MCF 10A (cell line): ENCODE measurements at regions not wholly inside any gene's neighbourhood (a gene's known extent, or its start where the extent isn't known, plus 50 kb on each side); places are given as distances from the start of the nearest gene placed in this dataset.

Experiments
- BruUV-seq: library from RNA; stranded (reverse); fragments of 400-500 nt; replicated peaks from 2 replicates; lab custom pipeline; 2021; lab: Mats Ljungman, UMichigan
- CTCF ChIA-PET: fragments of 300-600 bp; sonication (Branson Sonifier 250); formaldehyde crosslinking; extraction: SDS; loops from one replicate; lab custom pipeline; 2021; ENCODE audit warnings: antibody characterized with exemption, inconsistent platforms; lab: Yijun Ruan, JAX
- POLR2A ChIA-PET: fragments of 300-600, 350-650 bp; sonication (Branson Sonifier 250); formaldehyde crosslinking; extraction: SDS; loops from one replicate; lab custom pipeline; 2020; ENCODE audit warnings: antibody characterized with exemption, inconsistent platforms; lab: Yijun Ruan, JAX
- DNase-seq: peaks from one replicate; pipeline ENCODE4 v3.0.0-alpha.2; 2018; ENCODE audit not compliant: unreplicated experiment
- H3K27ac Mint-ChIP-seq: one replicate; pipeline ENCODE4 v1.8.0; 2022; ENCODE audit warnings: mild to moderate bottlenecking, low read depth, mixed read lengths; ENCODE audit not compliant: unreplicated experiment
- H3K27me3 Mint-ChIP-seq: one replicate; pipeline ENCODE4 v1.8.0; 2022; ENCODE audit warnings: mixed read lengths; ENCODE audit not compliant: insufficient read depth, unreplicated experiment
- H3K36me3 Mint-ChIP-seq: one replicate; pipeline ENCODE4 v1.8.0; 2022; ENCODE audit warnings: mild to moderate bottlenecking, moderate library complexity, mixed read lengths; ENCODE audit not compliant: insufficient read depth, unreplicated experiment
- H3K4me1 Mint-ChIP-seq: one replicate; pipeline ENCODE4 v1.8.0; 2022; ENCODE audit warnings: mixed read lengths; ENCODE audit not compliant: insufficient read depth, unreplicated experiment
- H3K4me3 Mint-ChIP-seq: one replicate; pipeline ENCODE4 v1.8.0; 2022; ENCODE audit warnings: mild to moderate bottlenecking, moderate library complexity, mixed read lengths; ENCODE audit not compliant: unreplicated experiment
- H3K9me3 Mint-ChIP-seq: one replicate; pipeline ENCODE4 v1.8.0; 2022; ENCODE audit warnings: mixed read lengths; ENCODE audit not compliant: unreplicated experiment
- CTCF ChIP-seq: fragments of 200-600 bp; IDR thresholded peaks from one replicate; pipeline ENCODE4 v1.8.0; 2022; ENCODE audit warnings: antibody characterized with exemption, mild to moderate bottlenecking; ENCODE audit not compliant: unreplicated experiment
- intact Hi-C: fragments of 100-400 bp; cut with micrococcal nuclease; formaldehyde crosslinking; loops from 2 replicates; pipeline ENCODE4 v1.14.1; 2022

GRCh38 chr4:125677665-125678307, 363.0 kb downstream of the FAT4 start:
- DNase-seq, result no peak
- CTCF ChIA-PET, result interaction anchor here (0.7 kb wide), 1 partner anchor 39 kb away, joined by 5 read pairs; no protein-coding TSS in a partner anchor
- Mint-ChIP-seq H3K27ac (no peak overlapping the region), H3K27me3 (no peaks in the 10 kb centered on the region), H3K36me3 (no peaks in the 10 kb centered on the region), H3K9me3 (no peaks in the 10 kb centered on the region), H3K4me3 (no peak overlapping the region), H3K4me1 (no peaks in the 10 kb centered on the region)
- POLR2A ChIA-PET, result interaction anchor here (0.6 kb wide), 1 partner anchor 551 kb away, joined by 3 read pairs; no protein-coding TSS in a partner anchor
- intact Hi-C loops, result no loop called here
- BruUV-seq, result no TSS peak
- TF ChIP-seq CTCF, result no peak

DNA sequence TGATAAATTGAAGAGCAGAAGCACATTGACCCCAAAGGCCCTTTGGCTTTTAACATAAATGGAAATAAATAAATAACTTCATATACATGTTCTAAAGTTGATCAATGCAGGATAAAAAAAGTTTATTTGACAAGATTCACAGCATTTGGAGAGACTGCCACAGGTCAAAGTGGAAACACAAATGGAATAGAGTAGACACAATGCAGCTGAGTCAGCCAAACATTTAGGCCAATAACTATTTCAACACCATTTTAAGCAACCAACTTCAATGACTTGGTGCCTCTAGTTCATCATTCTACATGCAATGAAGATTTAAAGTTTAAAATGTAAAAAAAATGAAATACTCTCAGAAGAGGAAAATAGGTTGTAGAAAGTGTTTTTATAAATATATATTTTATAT, 365.2 kb downstream of the FAT4 start:
- POLR2A ChIA-PET, result no interaction called here
- Mint-ChIP-seq H3K9me3 (no peaks in the 10 kb centered on the region), H3K27ac (no peak overlapping the region), H3K36me3 (no peaks in the 10 kb centered on the region), H3K27me3 (no peaks in the 10 kb centered on the region), H3K4me3 (no peak overlapping the region), H3K4me1 (no peaks in the 10 kb centered on the region)
- no peak for TF ChIP-seq CTCF
- no TSS peak for BruUV-seq
- DNase-seq, result no peak
- CTCF ChIA-PET, result no interaction called here
- intact Hi-C loops, result no loop called here

DNA sequence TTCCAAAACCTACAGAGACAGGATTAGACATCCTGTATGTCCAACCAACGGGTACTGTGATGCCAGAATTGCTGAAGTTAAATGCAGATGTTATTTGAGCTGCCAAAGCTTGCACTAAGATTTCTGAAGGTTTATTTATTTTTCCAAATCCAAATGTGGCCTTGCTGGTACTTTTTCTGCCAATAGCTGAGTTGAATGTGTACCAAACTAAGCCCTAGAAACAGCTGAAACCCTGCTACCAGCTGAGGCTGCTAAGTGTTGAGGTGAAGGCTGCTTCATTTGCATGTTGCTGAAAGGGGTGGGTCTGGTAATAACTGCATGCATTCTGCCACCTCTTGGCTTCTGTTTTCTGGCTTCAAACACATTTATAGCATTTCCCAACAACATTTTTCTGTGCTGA, 366.5 kb downstream of the FAT4 start:
- intact Hi-C loops, result no loop called here
- DNase-seq, result no peak
- Mint-ChIP-seq H3K4me3 (no peak overlapping the region), H3K4me1 (no peaks in the 10 kb centered on the region), H3K36me3 (no peaks in the 10 kb centered on the region), H3K9me3 (no peaks in the 10 kb centered on the region), H3K27me3 (no peaks in the 10 kb centered on the region), H3K27ac (no peak overlapping the region)
- POLR2A ChIA-PET, result no interaction called here
- no TSS peak for BruUV-seq
- CTCF ChIA-PET, result interaction anchor here (0.6 to 1.4 kb wide), 5 partner anchors 11 to 1673 kb away, joined by 3 read pairs; no protein-coding TSS in a partner anchor
- no peak for TF ChIP-seq CTCF

DNA sequence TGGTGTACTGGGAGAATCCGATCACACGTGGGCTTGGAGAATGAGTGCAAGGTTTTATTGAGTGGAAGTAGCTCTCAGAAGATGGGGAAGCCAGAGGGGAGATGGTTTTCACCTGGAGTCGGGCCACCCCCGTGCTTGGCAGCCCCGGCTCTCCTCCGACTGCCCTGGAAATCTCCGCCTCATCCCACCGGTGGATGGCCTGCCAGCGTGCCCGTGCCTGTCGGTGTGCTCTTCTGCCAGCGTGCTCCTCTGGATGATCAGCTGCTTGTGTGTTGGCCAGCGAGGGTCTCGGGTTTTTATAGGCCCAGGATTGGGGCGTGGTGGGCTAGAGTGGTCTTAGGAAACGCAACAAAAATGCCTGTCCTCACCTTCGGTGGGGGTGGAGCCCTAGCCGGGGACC, 368.0 kb downstream of the FAT4 start:
- H3K4me3 Mint-ChIP-seq, result no peak overlapping the region
- POLR2A ChIA-PET, result interaction anchor here (1.3 kb wide), 1 partner anchor 17 kb away, joined by 3 read pairs; no protein-coding TSS in a partner anchor
- CTCF ChIA-PET, result no interaction called here
- no peaks in the 10 kb centered on the region for H3K9me3 Mint-ChIP-seq
- H3K27ac Mint-ChIP-seq, result no peak overlapping the region
- H3K36me3 Mint-ChIP-seq, result no peaks in the 10 kb centered on the region
- no peak for TF ChIP-seq CTCF
- no peaks in the 10 kb centered on the region for H3K4me1 Mint-ChIP-seq
- no peak for DNase-seq
- no peaks in the 10 kb centered on the region for H3K27me3 Mint-ChIP-seq
- no TSS peak for BruUV-seq
- intact Hi-C loops, result no loop called here
